ENCODE measurements at regions not wholly inside any gene's neighbourhood (a gene's known extent, or its start where the extent isn't known, plus 50 kb on each side); places are given as distances from the start of the nearest gene placed in this dataset.
"Not testable (repeated sequence)": the region's sequence is repeated elsewhere in the genome, so short reads cannot be mapped to it uniquely, and the experiment has no call there.

GRCh38 chr15:36185438-36185837 lies 394.0 kb upstream of the CDIN1 start:
- TF ChIP-seq CTCF (conservative IDR thresholded peaks at IDR 0.05), result no peak
- no peak overlapping the region for H3K27ac ChIP-seq

GRCh38 chr15:36185845-36186244 lies 393.6 kb upstream of the CDIN1 start:
- no peak for TF ChIP-seq CTCF (conservative IDR thresholded peaks at IDR 0.05)
- H3K27ac ChIP-seq, result no peak overlapping the region

GRCh38 chr15:36186376-36186775 lies 393.1 kb upstream of the CDIN1 start:
- H3K27ac ChIP-seq, result no peak overlapping the region
- no peak for TF ChIP-seq CTCF (conservative IDR thresholded peaks at IDR 0.05)

GRCh38 chr15:36191459-36191858 lies 388.0 kb upstream of the CDIN1 start:
- no peak for TF ChIP-seq CTCF (conservative IDR thresholded peaks at IDR 0.05)
- no peak overlapping the region for H3K27ac ChIP-seq

- not testable (repeated sequence) for H3K27ac ChIP-seq
Observed at GRCh38 chr15:36195361-36196007, 383.9 kb upstream of the CDIN1 start.

- no peak for TF ChIP-seq CTCF (conservative IDR thresholded peaks at IDR 0.05)
Observed at GRCh38 chr15:36208868-36209582, 370.4 kb upstream of the CDIN1 start.

GRCh38 chr15:36210426-36210825 lies 369.0 kb upstream of the CDIN1 start:
- TF ChIP-seq CTCF (conservative IDR thresholded peaks at IDR 0.05), result no peak
- H3K27ac ChIP-seq, result no peak overlapping the region

More at GRCh38 chr15:36208868-36209582, 370.4 kb upstream of the CDIN1 start:
- no peak overlapping the region for H3K27ac ChIP-seq

GRCh38 chr15:36218322-36218721 lies 361.1 kb upstream of the CDIN1 start:
- TF ChIP-seq CTCF (conservative IDR thresholded peaks at IDR 0.05), result no peak
- H3K27ac ChIP-seq, result no peak overlapping the region
